Transverse colon (tissue), 4 donors: ENCODE measurements at regions not wholly inside any gene's neighbourhood (a gene's known extent, or its start where the extent isn't known, plus 50 kb on each side); places are given as distances from the start of the nearest gene placed in this dataset.

ENCODE experiments used
- DNase-seq: peaks from one replicate; pipeline ENCODE4 v3.0.0-alpha.2; 2019
- H3K27ac ChIP-seq, 4 donors: fragments of 200-600 bp; sonication (generic); 2 replicates each; pipeline ENCODE4 v1.5.1; 2016 to 2018; ENCODE audit warnings: inconsistent platforms in 4 of 4
- H3K27me3 ChIP-seq: fragments of 200-600 bp; sonication (generic); 2 replicates; pipeline ENCODE4 v1.5.1; 2017; ENCODE audit warnings: inconsistent platforms
- H3K36me3 ChIP-seq, 4 donors: fragments of 200-600 bp; sonication (generic); 2 replicates each; pipeline ENCODE4 v1.5.1; 2017 to 2019; ENCODE audit warnings: inconsistent platforms in 4 of 4
- H3K4me1 ChIP-seq, 4 donors: fragments of 200-600 bp; sonication (generic); 2 replicates each; pipeline ENCODE4 v1.5.1; 2017 to 2020; ENCODE audit warnings: inconsistent platforms in 4 of 4
- H3K4me3 ChIP-seq, 4 donors: fragments of 200-600 bp; sonication (generic); 1 replicate in 1 of 4; 2 replicates in 3 of 4; pipeline versions ENCODE4 v1.5.1 to v1.6.1; 2017 to 2019; ENCODE audit warnings: inconsistent platforms in 4 of 4
- H3K9me3 ChIP-seq, 2 donors: fragments of 200-600 bp; sonication (generic); 2 replicates each; pipeline ENCODE4 v1.5.1; 2017 to 2019; ENCODE audit warnings: inconsistent platforms in 2 of 2
- CTCF ChIP-seq, 5 experiments: fragments of 200-600 bp in 3 of 5; fragments of 450-650 bp in 2 of 5; sonication (generic) in 3 of 5; IDR thresholded peaks; 1 replicate in 2 of 5; 2 replicates in 3 of 5; pipeline ENCODE4 v1.5.1; 2016 to 2017; ENCODE audit warnings: antibody characterized with exemption in 5 of 5, inconsistent platforms in 3 of 5, mild to moderate bottlenecking in 2 of 5, moderate library complexity in 1 of 5
- EP300 ChIP-seq: sonication (generic); formaldehyde crosslinking; IDR thresholded peaks from one replicate; pipeline ENCODE4 v1.6.1; 2017; ENCODE audit warnings: antibody characterized with exemption, low read depth
- POLR2A ChIP-seq: fragments of 450-650 bp; IDR thresholded peaks from one replicate; pipeline ENCODE4 v1.6.1; 2016; ENCODE audit warnings: antibody characterized with exemption, mild to moderate bottlenecking, moderate library complexity
- POLR2AphosphoS5 ChIP-seq, 3 donors: sonication (generic); formaldehyde crosslinking; IDR thresholded peaks; one replicate each; pipeline ENCODE4 v1.6.1; 2016; ENCODE audit warnings: antibody characterized with exemption in 3 of 3
- WGBS, 2 donors: methylation state at CpG; one replicate each; pipeline ENCODE4 v1.1.5; 2018; ENCODE audit warnings: low coverage in 1 of 2; 5-methylcytosine and 5-hydroxymethylcytosine counted together
- in situ Hi-C, 4 donors: fragments of 200-750 bp; cut with MboI; loops; one replicate each; pipeline versions ENCODE4 v1.15.0 to v1.15.1; 2017; ENCODE audit warnings: low sequenced_read_pairs in 3 of 4, low pct_ligation_motif_present in 1 of 4, low pct_unique_long_range_greater_than_20kb in 1 of 4
- intact Hi-C: fragments of 100-400 bp; cut with DNase I; formaldehyde crosslinking; loops from one replicate; pipeline ENCODE4 v1.15.1; 2023; ENCODE audit warnings: low total_unique reads

GRCh38 chr4:152247271-152247975, 288.5 kb downstream of the FBXW7 start:
- Histone ChIP-seq H3K27me3 (no peaks in the 10 kb centered on the region), H3K9me3 (no peaks in the 10 kb centered on the region), H3K36me3 (no peaks in the 10 kb centered on the region), H3K4me1 (no peaks in the 10 kb centered on the region), H3K4me3 (no peak overlapping the region), H3K27ac (no peak overlapping the region)
- in situ Hi-C loops (no loop called here), intact Hi-C loops (no loop called here)
- no peak for TF ChIP-seq EP300
- 79% methylated on average over 19 of the region's 19 CpGs; no CpG with 5 or more reads in 1 of the 2 donors for WGBS, 2 donors
- no peak for DNase-seq

- DNase-seq = no peak
- no peaks in the 10 kb centered on the region for H3K4me1 ChIP-seq
- 58 to 88% methylated on average over 4 to 13 of the region's 13 CpGs for WGBS, 2 donors
- H3K27ac ChIP-seq = no peak overlapping the region
- TF ChIP-seq POLR2A = no peak
- TF ChIP-seq EP300 = no peak
- TF ChIP-seq POLR2AphosphoS5 (IDR thresholded peaks at IDR 0.05) = no peak
- no peak for TF ChIP-seq CTCF (IDR thresholded peaks at IDR 0.05)
- intact Hi-C loops = no loop called here
- H3K9me3 ChIP-seq = no peaks in the 10 kb centered on the region
- no peaks in the 10 kb centered on the region for H3K36me3 ChIP-seq
- in situ Hi-C loops = no loop called here
- H3K4me3 ChIP-seq = no peak overlapping the region
- H3K27me3 ChIP-seq = no peaks in the 10 kb centered on the region
Measured at GRCh38 chr4:152246659-152247058, 289.2 kb downstream of the FBXW7 start.

GRCh38 chr4:152245680-152246079, 290.2 kb downstream of the FBXW7 start:
- Histone ChIP-seq H3K27ac (no peak overlapping the region), H3K36me3 (no peaks in the 10 kb centered on the region), H3K4me3 (no peak overlapping the region), H3K9me3 (no peaks in the 10 kb centered on the region), H3K27me3 (no peaks in the 10 kb centered on the region), H3K4me1 (no peaks in the 10 kb centered on the region)
- no peak for TF ChIP-seq CTCF (IDR thresholded peaks at IDR 0.05)
- no peak for TF ChIP-seq EP300
- TF ChIP-seq POLR2AphosphoS5 (IDR thresholded peaks at IDR 0.05) = no peak
- TF ChIP-seq POLR2A = no peak
- 73 to 91% methylated on average over 1 of the region's 1 CpG for WGBS, 2 donors
- intact Hi-C loops = no loop called here
- DNase-seq = no peak
- in situ Hi-C loops = no loop called here

- intact Hi-C loops (no loop called here), in situ Hi-C loops (no loop called here)
- Histone ChIP-seq H3K27me3 (no peaks in the 10 kb centered on the region), H3K9me3 (no peaks in the 10 kb centered on the region), H3K36me3 (no peaks in the 10 kb centered on the region), H3K27ac (no peak overlapping the region), H3K4me3 (no peak overlapping the region), H3K4me1 (no peaks in the 10 kb centered on the region)
- WGBS, 2 donors = 83 to 87% methylated on average over 2 of the region's 2 CpGs
- TF ChIP-seq CTCF (IDR thresholded peaks at IDR 0.05) (no peak), POLR2A (no peak), EP300 (no peak), POLR2AphosphoS5 (IDR thresholded peaks at IDR 0.05) (no peak)
- DNase-seq = no peak
Measured at GRCh38 chr4:152244659-152245058, 291.2 kb downstream of the FBXW7 start.
